H1 (cell line): ENCODE measurements at regions not wholly inside any gene's neighbourhood (a gene's known extent, or its start where the extent isn't known, plus 50 kb on each side); places are given as distances from the start of the nearest gene placed in this dataset.

ENCODE experiments used
- CTCF ChIA-PET: fragments of 300-600 bp; sonication (Branson Sonifier 250); formaldehyde crosslinking; loops from one replicate; lab custom pipeline; 2021; ENCODE audit not compliant: partially characterized antibody; lab: Charles Lee
- POLR2A ChIA-PET: fragments of 300-600 bp; sonication (Branson Sonifier 250); formaldehyde crosslinking; loops from one replicate; lab custom pipeline; 2021; ENCODE audit warnings: inconsistent platforms; ENCODE audit not compliant: partially characterized antibody; lab: Charles Lee
- DNase-seq, 2 experiments: peaks; one replicate each; pipeline versions ENCODE4 v3.0.0 to v3.0.0-alpha.2; 2010 to 2022; ENCODE audit warnings: low spot score in 2 of 2, low read depth in 1 of 2, mixed read lengths in 1 of 2
- FAIRE-seq: peaks from 2 replicates; lab custom pipeline; 2011; peaks lifted over from hg19 to GRCh38; lab: Jason Lieb, UNC
- H2AFZ ChIP-seq: 2 replicates; pipeline ENCODE4 v1.8.1; 2012; ENCODE audit warnings: low read length, inconsistent platforms
- H2AK5ac ChIP-seq: 2 replicates; pipeline ENCODE4 v1.6.1; 2013; ENCODE audit warnings: low read depth, low read length
- H2BK120ac ChIP-seq: replicated peaks from 2 replicates; pipeline ENCODE3; 2013; ENCODE audit warnings: low read depth, low read length, inconsistent platforms
- H2BK12ac ChIP-seq: 2 replicates; pipeline ENCODE4 v1.6.1; 2013; ENCODE audit warnings: low read depth, low read length
- H2BK15ac ChIP-seq: 2 replicates; pipeline ENCODE4 v1.6.1; 2013; ENCODE audit warnings: low read length
- H2BK20ac ChIP-seq: 2 replicates; pipeline ENCODE4 v1.6.1; 2013; ENCODE audit warnings: low read length
- H2BK5ac ChIP-seq: 2 replicates; pipeline ENCODE4 v1.6.1; 2013; ENCODE audit warnings: low read depth, low read length
- H3K14ac ChIP-seq: 2 replicates; pipeline ENCODE4 v1.6.1; 2013; ENCODE audit warnings: inconsistent platforms; ENCODE audit not compliant: insufficient read length
- H3K18ac ChIP-seq: 2 replicates; pipeline ENCODE4 v1.6.1; 2013; ENCODE audit warnings: low read length; ENCODE audit errors: extremely low read depth
- H3K23ac ChIP-seq: 2 replicates; pipeline ENCODE4 v1.6.1; 2013; ENCODE audit warnings: inconsistent platforms; ENCODE audit not compliant: insufficient read length
- H3K23me2 ChIP-seq: 2 replicates; pipeline ENCODE4 v1.6.1; 2013; ENCODE audit warnings: low read depth, low read length
- H3K27ac ChIP-seq: 2 replicates; pipeline ENCODE4 v1.6.1; 2011; ENCODE audit warnings: low read depth, low read length, inconsistent platforms
- H3K27me3 ChIP-seq, 4 experiments: replicated peaks in 1 of 4; 1 replicate in 1 of 4; 2 replicates in 3 of 4; pipeline versions ENCODE4 v1.6.1 to v1.8.1; 2011 to 2013; ENCODE audit warnings: low read length in 3 of 4, mild to moderate bottlenecking in 3 of 4, inconsistent platforms in 2 of 4, mixed read lengths in 2 of 4, moderate library complexity in 1 of 4; ENCODE audit not compliant: control insufficient read depth in 3 of 4, insufficient read depth in 3 of 4; ENCODE audit errors: extremely low read depth in 1 of 4
- H3K36me3 ChIP-seq, 4 experiments: 2 replicates each; pipeline versions ENCODE4 v1.6.1 to v1.8.1; 2011 to 2013; ENCODE audit warnings: mild to moderate bottlenecking in 4 of 4, low read length in 3 of 4, moderate library complexity in 2 of 4, control low read depth in 1 of 4, inconsistent platforms in 1 of 4; ENCODE audit not compliant: insufficient read depth in 4 of 4, control insufficient read depth in 2 of 4
- H3K4ac ChIP-seq: replicated peaks from 2 replicates; pipeline ENCODE3; 2013; ENCODE audit warnings: low read length, low read depth, mixed read lengths, inconsistent platforms; ENCODE audit not compliant: insufficient read length
- H3K4me1 ChIP-seq, 4 experiments: replicated peaks in 1 of 4; 1 replicate in 1 of 4; 2 replicates in 3 of 4; pipeline versions ENCODE4 v1.6.1 to v1.8.1; 2011 to 2013; ENCODE audit warnings: low read length in 3 of 4, inconsistent platforms in 2 of 4, mixed read lengths in 1 of 4; ENCODE audit not compliant: insufficient read depth in 4 of 4, control insufficient read depth in 3 of 4
- H3K4me2 ChIP-seq, 2 experiments: 2 replicates each; pipeline versions ENCODE4 v1.6.1 to v1.8.1; 2011 to 2013; ENCODE audit warnings: low read depth in 2 of 2, low read length in 2 of 2, control low read depth in 1 of 2, inconsistent platforms in 1 of 2, mild to moderate bottlenecking in 1 of 2; ENCODE audit not compliant: insufficient read depth in 1 of 2
- H3K4me3 ChIP-seq, 4 experiments: fragments of 200-600, 300-600 bp in 1 of 4; sonication (generic), shearing (Covaris generic), sonication (Bioruptor Twin) in 1 of 4; 2 replicates each; pipeline versions ENCODE4 v1.5.1 to v1.8.1; 2011 to 2016; ENCODE audit warnings: low read length in 4 of 4, low read depth in 3 of 4, control low read depth in 2 of 4, inconsistent platforms in 2 of 4, mild to moderate bottlenecking in 2 of 4, mixed read lengths in 1 of 4, moderate library complexity in 1 of 4; ENCODE audit not compliant: insufficient read depth in 2 of 4; ENCODE audit errors: extremely low read depth in 1 of 4
- H3K56ac ChIP-seq: replicated peaks from 2 replicates; pipeline ENCODE3; 2013; ENCODE audit warnings: low read depth, mild to moderate bottlenecking, mixed read lengths, low read length, inconsistent platforms; ENCODE audit not compliant: insufficient read length
- H3K79me1 ChIP-seq: 2 replicates; pipeline ENCODE4 v1.6.1; 2013; ENCODE audit warnings: low read depth, low read length, control low read depth
- H3K79me2 ChIP-seq, 2 experiments: 2 replicates each; pipeline versions ENCODE4 v1.6.1 to v1.8.1; 2012 to 2013; ENCODE audit warnings: low read length in 2 of 2, mild to moderate bottlenecking in 2 of 2, inconsistent platforms in 1 of 2; ENCODE audit not compliant: insufficient read depth in 2 of 2, control insufficient read depth in 1 of 2
- H3K9ac ChIP-seq, 4 experiments: replicated peaks in 1 of 4; 1 replicate in 1 of 4; 2 replicates in 3 of 4; pipeline versions ENCODE4 v1.6.1 to v1.8.1; 2011 to 2013; ENCODE audit warnings: low read depth in 3 of 4, low read length in 3 of 4, control low read depth in 2 of 4, mild to moderate bottlenecking in 2 of 4, moderate library complexity in 2 of 4, inconsistent platforms in 1 of 4; ENCODE audit errors: extremely low read depth in 1 of 4
- H3K9me3 ChIP-seq, 2 experiments: 2 replicates each; pipeline versions ENCODE4 v1.6.1 to v1.8.1; 2012 to 2013; ENCODE audit warnings: mild to moderate bottlenecking in 2 of 2, moderate library complexity in 2 of 2, control low read depth in 1 of 2, inconsistent platforms in 1 of 2, low read depth in 1 of 2, low read length in 1 of 2, mixed read lengths in 1 of 2; ENCODE audit not compliant: insufficient read depth in 2 of 2
- H4K20me1 ChIP-seq, 2 experiments: replicated peaks in 1 of 2; 2 replicates each; pipeline versions ENCODE3 to v1.8.1; 2011 to 2013; ENCODE audit warnings: inconsistent platforms in 2 of 2, low read length in 2 of 2, mild to moderate bottlenecking in 1 of 2; ENCODE audit not compliant: insufficient read depth in 2 of 2, control insufficient read depth in 1 of 2
- H4K5ac ChIP-seq: 2 replicates; pipeline ENCODE4 v1.6.1; 2013; ENCODE audit warnings: low read length, low read depth, mixed read lengths, inconsistent platforms; ENCODE audit not compliant: insufficient read length
- H4K8ac ChIP-seq: 2 replicates; pipeline ENCODE4 v1.8.0; 2013; ENCODE audit warnings: mild to moderate bottlenecking, moderate library complexity, low read length, inconsistent platforms; ENCODE audit not compliant: insufficient read depth; ENCODE audit errors: extremely low read depth
- H4K91ac ChIP-seq: replicated peaks from 2 replicates; pipeline ENCODE3; 2013; ENCODE audit warnings: low read length, mixed read lengths, inconsistent platforms; ENCODE audit not compliant: insufficient read length
- CEBPB ChIP-seq: IDR thresholded peaks from 2 replicates; pipeline ENCODE4 v1.6.1; 2012; ENCODE audit warnings: low read depth, low read length
- MAFK ChIP-seq: IDR thresholded peaks from 2 replicates; pipeline ENCODE4 v1.6.1; 2012; ENCODE audit warnings: low read depth, mild to moderate bottlenecking, improper control_type of control experiment, low read length
- NANOG ChIP-seq: IDR thresholded peaks from 2 replicates; pipeline ENCODE4 v1.6.1; 2011; ENCODE audit warnings: low read length, low read depth, mild to moderate bottlenecking, inconsistent platforms; ENCODE audit not compliant: insufficient read depth, poor library complexity, severe bottlenecking
- WGBS, 2 experiments: shearing (Covaris generic) in 1 of 2; methylation state at CpG; one replicate each; pipeline versions ENCODE4 v1.1.6 to v1.1.7; 2013 to 2015; ENCODE audit warnings: low lambda C conversion rate in 2 of 2, mixed read lengths in 2 of 2, inconsistent platforms in 1 of 2, low coverage in 1 of 2, missing lambda C conversion rate in 1 of 2; ENCODE audit not compliant: insufficient replicate concordance in 2 of 2, insufficient coverage in 1 of 2, insufficient read length in 1 of 2; ENCODE audit errors: extremely low coverage in 1 of 2, missing lambda C conversion rate in 1 of 2; 5-methylcytosine and 5-hydroxymethylcytosine counted together

GRCh38 chr6:14918200-14918907, 327.5 kb upstream of the JARID2 start:
- H4K91ac ChIP-seq, result no peak overlapping the region
- ChIA-PET POLR2A (no interaction called here), CTCF (interaction anchor here (0.6 to 0.7 kb wide), 2 partner anchors 151 to 571 kb away, joined by 3 read pairs; no protein-coding TSS in a partner anchor)
- no peak overlapping the region for H3K4me3 ChIP-seq
- H3K27me3 ChIP-seq, result no peaks in the 10 kb centered on the region
- no peak overlapping the region for H4K5ac ChIP-seq
- 0 out of 2 replicates have a peak overlapping the region, but pooled peaks have one; percentile 24 for H3K18ac ChIP-seq
- DNase-seq (no peak), FAIRE-seq (no peak)
- H3K27ac ChIP-seq, result no peak overlapping the region
- no peak overlapping the region for H3K56ac ChIP-seq
- H2BK20ac ChIP-seq, result no peak overlapping the region
- WGBS, 2 experiments, result 89% methylated on average over 16 of the region's 16 CpGs; no CpG with 5 or more reads in 1 of the 2 experiments
- no peaks in the 10 kb centered on the region for H3K23me2 ChIP-seq
- H3K4me1 ChIP-seq, result peaks cover 13 to 22% (median 16%) of the 10 kb centered on the region in 4 experiments
- H3K14ac ChIP-seq, result no peak overlapping the region
- peaks cover 0 to 2% of the 10 kb centered on the region in 2 experiments; a peak in 1 of 4 replicates for H3K79me2 ChIP-seq
- no peak overlapping the region for H3K23ac ChIP-seq
- no peak overlapping the region for H3K9ac ChIP-seq
- no peak overlapping the region for H2BK5ac ChIP-seq
- no peak overlapping the region for H2AFZ ChIP-seq
- H4K8ac ChIP-seq, result no peak overlapping the region
- H3K4ac ChIP-seq, result no peak overlapping the region
- no peak overlapping the region for H2AK5ac ChIP-seq
- peaks cover 13% of the 10 kb centered on the region for H3K79me1 ChIP-seq
- no peak overlapping the region for H2BK12ac ChIP-seq
- no peak overlapping the region for H2BK15ac ChIP-seq
- no peaks in the 10 kb centered on the region for H4K20me1 ChIP-seq
- no peaks in the 10 kb centered on the region for H3K9me3 ChIP-seq
- H2BK120ac ChIP-seq, result no peak overlapping the region
- no peaks in the 10 kb centered on the region for H3K36me3 ChIP-seq
- no peak overlapping the region for H3K4me2 ChIP-seq
- TF ChIP-seq MAFK, result no peak
- no peak for TF ChIP-seq NANOG
- no peak for TF ChIP-seq CEBPB
